ENCODE measurements at regions not wholly inside any gene's neighbourhood (a gene's known extent, or its start where the extent isn't known, plus 50 kb on each side); places are given as distances from the start of the nearest gene placed in this dataset.

DNA sequence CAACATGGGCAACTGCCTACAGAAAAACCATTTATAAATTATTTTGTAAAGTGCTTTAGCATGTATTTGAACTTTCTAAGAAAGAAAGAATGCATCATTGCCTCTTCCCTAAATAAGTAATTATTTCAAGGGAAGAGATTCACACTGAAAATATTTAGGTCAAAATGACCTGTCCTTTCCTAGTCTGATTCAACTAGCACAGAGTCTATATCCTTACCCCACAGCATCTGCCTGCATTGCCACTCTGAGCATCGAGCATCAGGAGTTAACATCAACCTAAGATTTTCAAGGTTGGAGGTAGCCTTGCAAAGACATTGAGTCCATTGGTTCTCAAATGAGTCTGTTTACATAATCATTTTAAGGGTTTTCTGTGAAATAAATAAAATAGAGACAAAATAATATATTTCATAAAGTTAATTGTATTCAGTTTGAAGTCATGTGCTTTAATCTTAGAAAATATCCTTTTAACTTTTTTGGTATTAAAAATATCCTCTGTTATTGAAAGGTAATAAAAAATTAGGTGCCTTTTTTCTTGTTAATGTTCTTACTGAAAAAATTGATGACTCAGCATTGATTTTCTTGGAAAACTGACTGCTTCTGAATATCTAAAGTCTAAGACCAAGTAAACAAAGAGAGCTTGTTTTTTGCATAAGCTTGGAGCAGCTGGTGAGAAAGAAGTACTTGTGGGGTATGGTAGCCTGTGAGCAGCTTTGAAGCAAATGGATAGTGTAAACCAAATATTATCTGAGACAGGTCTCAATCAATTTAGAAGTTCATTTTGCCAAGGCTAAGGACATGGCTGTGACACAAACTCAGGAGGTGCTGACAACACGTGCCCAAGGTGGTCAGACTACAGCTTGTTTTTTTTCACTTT lies 269.0 kb upstream of the CLEC14A start:
- BruUV-seq (replicated peaks), result no TSS peak
- Histone ChIP-seq H2AFZ (replicated peaks; ENCODE audit: low read length, poor library complexity) (no peak overlapping the region), H2AK5ac (ENCODE audit: low read depth, low read length) (no peak overlapping the region), H3K4me2 (ENCODE audit: low read depth, low read length) (no peak overlapping the region), H3K9me1 (ENCODE audit: insufficient read depth, low read length) (no peaks in the 10 kb centered on the region), H2AK9ac (replicated peaks; ENCODE audit: low read depth, low read length, poor library complexity) (no peak overlapping the region), H4K5ac (ENCODE audit: low read depth, low read length) (no peak overlapping the region), H2BK15ac (ENCODE audit: low read depth, low read length) (no peak overlapping the region), H3K4ac (ENCODE audit: low read depth, low read length) (no peak overlapping the region), H3K4me3 (ENCODE audit: insufficient read depth, low read depth, low read length) (no peak overlapping the region), H3K36me3 (ENCODE audit: control insufficient read depth, insufficient read depth, low read length) (no peaks in the 10 kb centered on the region), H3K4me1 (ENCODE audit: control insufficient read depth, insufficient read depth, low read length) (no peaks in the 10 kb centered on the region), H3K27ac (ENCODE audit: insufficient read depth, low read length) (no peak overlapping the region), H3K23ac (ENCODE audit: low read depth, low read length) (no peak overlapping the region), H3K18ac (ENCODE audit: low read depth, low read length) (no peak overlapping the region), H2BK120ac (ENCODE audit: low read depth, low read length) (no peak overlapping the region), H3K9me3 (ENCODE audit: control insufficient read depth, insufficient read depth, low read length) (no peaks in the 10 kb centered on the region), H3K27me3 (ENCODE audit: control insufficient read depth, insufficient read depth, low read length) (no peaks in the 10 kb centered on the region), H2BK5ac (ENCODE audit: low read depth, low read length, poor library complexity, severe bottlenecking) (no peak overlapping the region), H4K8ac (ENCODE audit: low read depth in 2 of 2, low read length in 2 of 2) (no peak overlapping the region), H2BK20ac (ENCODE audit: low read depth, low read length) (no peak overlapping the region), H3K14ac (replicated peaks; ENCODE audit: low read depth, low read length) (no peak overlapping the region), H4K91ac (ENCODE audit: insufficient read depth, low read depth, low read length) (no peak overlapping the region), H3K79me1 (ENCODE audit: low read depth in 1 of 2, low read length in 2 of 2) (no peaks in the 10 kb centered on the region), H3K56ac (ENCODE audit: extremely low read depth, insufficient read depth, low read length) (no peak overlapping the region), H3K9ac (ENCODE audit: low read depth, low read length) (no peak overlapping the region), H4K20me1 (ENCODE audit: insufficient read depth, low read length) (no peaks in the 10 kb centered on the region)
- ATAC-seq (ENCODE audit: low read depth) (no peak), DNase-seq (no peak)
- CTCF ChIA-PET, result no interaction called here
- intact Hi-C loops (cut with micrococcal nuclease), result no loop called here
- WGBS, 2 experiments (ENCODE audit: extremely low coverage in 2 of 2, insufficient read length in 1 of 2), result no CpG with 5 or more reads among the region's 2 CpGs
- TF ChIP-seq MAFK (IDR thresholded peaks at IDR 0.05; ENCODE audit: low read depth, low read length) (peak; percentile 100), CHD1 (IDR thresholded peaks at IDR 0.05; ENCODE audit: low read depth, low read length) (no peak), FOS (IDR thresholded peaks at IDR 0.05; ENCODE audit: low read depth, low read length) (no peak), RFX5 (IDR thresholded peaks at IDR 0.05; ENCODE audit: low read depth, low read length) (no peak), RAD21 (IDR thresholded peaks at IDR 0.05; ENCODE audit: low read length) (no peak)
- TF ChIP-seq, protein P1, sequence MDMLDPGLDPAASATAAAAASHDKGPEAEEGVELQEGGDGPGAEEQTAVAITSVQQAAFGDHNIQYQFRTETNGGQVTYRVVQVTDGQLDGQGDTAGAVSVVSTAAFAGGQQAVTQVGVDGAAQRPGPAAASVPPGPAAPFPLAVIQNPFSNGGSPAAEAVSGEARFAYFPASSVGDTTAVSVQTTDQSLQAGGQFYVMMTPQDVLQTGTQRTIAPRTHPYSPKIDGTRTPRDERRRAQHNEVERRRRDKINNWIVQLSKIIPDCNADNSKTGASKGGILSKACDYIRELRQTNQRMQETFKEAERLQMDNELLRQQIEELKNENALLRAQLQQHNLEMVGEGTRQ (IDR thresholded peaks at IDR 0.05; ENCODE audit: low read depth, low read length), result no peak
- in situ Hi-C loops (cut with MboI; ENCODE audit: low sequenced_read_pairs), result no loop called here
- dilution Hi-C loops (cut with HindIII; ENCODE audit: low sequenced_read_pairs, unreplicated experiment), result no loop called here
- POLR2A ChIA-PET (ENCODE audit: unreplicated experiment), result no interaction called here
